ENCODE measurements at regions not wholly inside any gene's neighbourhood (a gene's known extent, or its start where the extent isn't known, plus 50 kb on each side); places are given as distances from the start of the nearest gene placed in this dataset.

DNA sequence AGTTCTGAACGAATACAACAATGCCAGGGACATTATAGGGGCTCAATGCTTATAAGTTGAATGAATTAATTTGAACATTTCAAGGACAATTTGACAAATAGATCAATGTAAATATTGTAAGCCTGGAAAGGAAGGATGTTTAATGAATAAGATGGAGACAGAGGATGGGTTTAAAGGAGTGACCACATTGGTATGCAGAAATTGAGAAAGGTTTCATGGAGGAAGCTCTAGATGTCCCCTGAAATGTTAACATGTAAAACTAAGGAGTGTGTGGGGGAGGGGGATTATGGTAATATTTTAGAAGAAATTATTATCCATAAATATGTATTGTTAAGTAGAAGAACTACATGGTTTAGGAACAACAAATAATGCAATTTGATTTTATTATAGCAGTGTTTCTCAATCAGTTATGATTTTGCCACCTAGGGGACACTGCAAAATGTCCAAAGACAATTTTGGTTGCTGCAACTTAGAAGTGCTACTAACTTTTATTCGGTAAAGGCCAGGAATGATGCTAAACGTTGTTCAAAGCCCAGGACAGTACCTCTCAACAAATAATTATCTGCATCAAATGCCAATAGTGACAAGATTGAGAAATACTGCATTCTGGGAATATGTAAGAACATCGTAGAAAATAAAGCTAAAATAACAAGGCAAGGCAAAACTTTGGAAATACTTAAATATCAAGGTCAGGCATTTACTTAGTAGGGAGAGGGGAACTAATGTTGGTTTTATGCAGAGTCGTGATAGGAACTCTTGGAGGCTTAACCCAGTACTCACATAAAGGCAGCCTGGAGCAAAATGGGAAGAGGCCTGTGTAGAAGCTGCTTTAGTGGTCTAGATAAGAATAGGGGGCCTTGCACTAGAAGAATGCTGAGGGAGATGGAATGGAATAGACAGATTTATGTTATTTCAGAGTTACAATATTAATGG lies 686.9 kb upstream of the CITED2 start:
- DNase-seq, result no peak

DNA sequence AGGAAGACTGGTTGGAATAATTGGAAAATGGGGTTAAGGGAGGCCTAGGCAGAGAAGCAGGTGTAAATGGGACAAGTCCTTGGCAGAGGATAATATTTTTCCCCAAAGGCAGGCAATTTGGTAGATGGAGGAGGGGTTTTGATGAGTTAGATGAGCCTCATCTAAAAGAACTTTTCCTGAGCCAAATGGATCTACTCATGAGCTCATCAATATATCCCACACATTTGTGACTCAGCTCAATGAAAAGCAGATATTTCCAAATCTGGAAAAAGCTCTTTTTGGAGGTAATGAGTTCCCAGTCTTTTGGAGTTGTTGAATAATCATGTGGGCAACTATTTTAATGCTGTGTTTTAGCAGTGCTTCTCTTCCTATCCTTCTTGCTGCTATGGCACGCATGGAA lies 685.5 kb upstream of the CITED2 start:
- no peak for DNase-seq

DNA sequence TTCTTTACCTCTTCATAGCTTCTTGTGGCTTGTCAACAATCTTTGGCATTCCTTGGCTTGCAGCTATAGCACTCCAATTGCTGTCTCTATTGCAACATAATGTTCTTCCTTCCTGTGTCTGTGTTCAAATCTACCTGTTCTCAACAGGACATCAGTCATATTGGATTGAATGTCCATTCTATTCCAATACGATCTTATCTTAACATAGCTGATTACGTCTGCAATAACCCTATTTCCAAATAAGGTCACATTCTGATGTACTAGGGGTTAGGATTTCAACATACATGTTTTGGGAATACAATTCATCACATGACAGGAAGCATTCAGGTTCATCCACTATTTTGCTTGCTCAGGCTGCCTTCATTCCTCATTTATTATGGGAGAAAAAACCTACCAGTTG lies 684.4 kb upstream of the CITED2 start:
- DNase-seq, result no peak

DNA sequence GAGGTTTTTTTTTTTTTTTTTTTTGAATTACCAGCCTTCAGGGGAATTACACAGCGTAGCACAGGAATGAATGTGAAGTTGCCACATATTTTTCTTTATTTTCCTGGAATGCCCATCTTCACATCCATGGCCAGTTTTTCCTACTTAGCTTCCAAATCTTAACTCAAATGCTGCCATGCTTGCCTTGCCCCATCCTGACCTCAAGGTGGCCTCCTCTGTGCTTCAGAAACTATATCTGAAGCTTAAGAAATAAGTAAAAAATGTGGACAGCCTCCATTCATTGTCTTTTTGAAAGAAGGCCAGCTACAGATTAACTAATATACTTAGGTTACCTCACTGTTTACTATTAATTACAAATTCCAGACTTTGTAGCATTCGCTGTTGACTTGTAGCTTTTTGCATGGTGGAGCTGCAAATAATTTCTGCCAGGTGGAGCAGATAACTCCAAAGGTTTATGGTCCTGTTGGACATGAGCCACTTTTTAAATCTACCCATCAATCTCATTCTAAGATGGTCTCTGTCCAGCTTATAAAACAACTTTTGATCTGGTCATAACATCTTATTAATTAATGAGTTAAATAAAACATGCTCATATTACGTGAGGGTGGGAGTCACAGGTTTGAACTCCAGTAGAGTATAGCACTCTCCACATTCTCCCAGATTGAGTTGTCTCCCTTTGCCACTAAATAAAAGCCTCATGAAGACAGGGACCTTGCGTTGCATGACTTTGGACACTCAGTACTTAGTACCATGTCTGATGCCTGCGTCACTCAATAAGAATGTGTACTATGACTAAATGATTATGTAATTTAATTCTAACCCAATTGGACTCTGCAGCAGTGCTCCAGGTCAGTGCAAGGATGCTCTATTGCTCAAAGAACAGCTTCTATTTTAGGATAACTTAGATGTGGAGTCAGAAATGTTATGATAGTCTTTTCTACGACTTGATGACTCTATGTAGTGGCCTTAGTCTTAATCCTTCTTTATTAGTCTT lies 678.6 kb upstream of the CITED2 start:
- no peak for DNase-seq

DNA sequence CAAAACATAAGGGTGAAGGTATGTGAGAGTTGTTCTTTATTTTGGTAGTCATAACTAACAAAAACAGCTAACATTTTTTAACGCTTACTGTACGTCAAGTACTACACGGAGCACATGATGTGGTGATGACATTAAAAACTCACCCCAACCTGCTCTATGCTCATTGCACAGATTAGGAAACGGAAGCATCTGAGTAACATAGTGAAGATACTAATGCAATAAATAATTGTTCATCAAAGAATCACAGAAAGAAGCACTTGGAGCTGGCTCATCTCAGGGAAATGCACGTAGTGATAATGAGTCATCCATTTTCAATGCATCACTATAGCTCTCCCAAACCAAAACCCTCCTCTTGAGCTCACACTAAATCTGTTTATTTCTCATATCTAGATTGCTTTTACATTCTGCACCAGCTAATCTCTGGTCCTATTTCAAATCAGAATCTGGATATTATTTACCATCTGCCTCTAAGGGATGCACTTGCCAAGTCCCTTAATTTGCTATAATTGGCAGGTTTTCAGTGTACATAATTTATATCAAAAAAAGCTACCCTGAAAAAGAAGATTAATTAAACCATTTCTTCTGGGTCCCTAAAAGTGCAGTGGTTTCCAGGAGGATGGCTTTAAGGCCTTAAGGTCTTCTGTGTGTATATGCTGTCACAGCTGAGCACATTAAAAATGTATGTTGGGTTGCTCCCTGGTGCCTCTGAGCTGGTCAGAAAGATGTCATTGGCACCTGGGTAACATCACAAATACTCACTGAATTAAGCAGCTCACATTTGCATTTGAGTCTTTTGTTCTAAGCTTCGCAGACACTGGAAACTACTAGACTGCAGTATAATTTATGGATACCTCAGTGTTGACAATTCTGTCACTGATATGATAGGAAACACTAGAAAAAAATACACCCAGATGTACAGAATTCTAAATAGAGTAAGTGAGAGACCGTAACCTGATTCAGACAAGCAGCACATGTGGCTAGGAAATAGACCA lies 677.4 kb upstream of the CITED2 start:
- DNase-seq, result no peak

DNA sequence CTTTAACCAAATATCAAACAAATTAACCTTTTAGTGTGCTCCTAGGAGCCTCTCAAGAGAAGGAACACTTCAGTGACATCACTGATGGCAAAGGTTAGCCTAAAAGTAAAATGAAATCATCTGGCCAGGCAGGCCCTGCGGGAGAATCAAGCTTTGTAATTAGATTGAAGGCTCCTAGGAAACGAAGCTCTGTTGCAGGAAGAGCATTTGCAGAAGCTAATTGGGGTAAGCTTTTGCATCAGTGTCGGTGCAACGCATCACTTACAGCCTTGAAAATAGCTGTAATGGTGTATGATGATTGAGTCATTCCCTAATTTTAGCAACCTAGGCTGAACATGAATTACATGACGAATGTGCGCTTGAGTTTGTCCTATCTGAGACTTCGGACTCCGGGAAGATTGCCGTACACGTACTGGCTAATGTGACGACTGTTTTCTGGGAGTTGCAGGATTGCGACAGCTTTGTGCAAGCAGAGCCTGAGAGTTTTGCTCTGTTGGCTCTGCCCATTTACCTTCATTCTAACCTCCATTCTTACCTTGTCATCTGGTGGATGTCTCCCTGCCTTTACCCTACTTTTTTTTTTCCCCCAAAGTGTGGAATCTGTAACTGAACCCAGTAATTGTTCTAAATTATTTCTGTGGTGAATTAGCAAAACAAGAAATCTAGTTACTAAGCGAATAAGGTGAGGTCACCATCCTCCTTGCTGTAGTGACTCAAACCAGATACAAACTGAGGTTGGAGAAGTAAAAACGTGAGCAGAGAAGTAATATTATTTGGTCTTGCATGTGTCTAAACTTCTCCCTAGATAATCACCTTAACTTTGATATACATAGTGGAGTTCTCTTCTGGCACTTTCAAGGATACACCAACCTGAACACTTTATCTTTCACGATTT lies 675.9 kb upstream of the CITED2 start:
- no peak for DNase-seq

DNA sequence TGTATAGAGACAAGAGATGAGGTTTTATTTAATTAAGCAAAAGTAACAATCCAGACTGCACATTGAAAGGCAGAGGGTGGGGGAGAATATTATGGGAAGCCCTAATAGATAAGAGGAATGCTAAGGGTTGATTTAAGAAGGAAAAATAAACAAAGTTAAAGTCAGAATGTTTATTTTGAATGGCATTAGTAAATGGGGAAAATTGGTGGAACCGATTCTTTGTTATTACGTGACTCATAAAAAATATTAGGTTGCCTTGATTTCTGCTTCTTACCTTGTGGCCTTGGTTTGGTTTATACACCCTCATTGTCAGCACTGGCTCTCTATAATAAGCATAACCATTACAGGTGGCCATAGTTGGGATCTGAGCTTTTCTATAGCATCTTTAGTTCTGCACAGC lies 674.8 kb upstream of the CITED2 start:
- no peak for DNase-seq

DNA sequence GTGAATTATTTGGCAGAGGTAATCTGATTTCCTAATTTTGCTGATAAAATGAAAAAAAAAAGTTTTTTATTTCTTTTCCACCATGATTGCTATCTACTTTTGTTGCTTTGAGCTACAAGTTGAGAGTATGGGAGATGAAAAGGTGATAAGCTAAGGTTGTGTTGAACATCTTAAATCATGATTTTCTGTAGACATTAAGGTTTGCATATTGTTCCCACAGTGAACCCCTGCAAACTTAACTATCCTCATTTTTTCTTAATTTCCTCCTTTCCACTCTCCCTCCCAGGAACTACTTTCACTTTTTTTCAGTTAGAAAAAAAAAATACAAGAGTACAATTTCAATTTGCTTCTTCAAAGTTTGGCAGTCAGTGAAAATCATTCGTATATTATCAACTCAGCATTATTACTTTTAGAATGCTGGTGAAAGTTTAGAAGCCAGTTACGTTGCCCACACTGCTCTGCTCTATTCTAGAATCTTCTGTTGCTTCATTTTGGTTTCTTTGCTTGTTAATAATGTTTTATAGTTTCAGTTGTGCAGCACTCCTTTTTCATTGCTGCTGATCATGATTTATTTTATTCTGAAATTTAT lies 673.8 kb upstream of the CITED2 start:
- no peak for DNase-seq

DNA sequence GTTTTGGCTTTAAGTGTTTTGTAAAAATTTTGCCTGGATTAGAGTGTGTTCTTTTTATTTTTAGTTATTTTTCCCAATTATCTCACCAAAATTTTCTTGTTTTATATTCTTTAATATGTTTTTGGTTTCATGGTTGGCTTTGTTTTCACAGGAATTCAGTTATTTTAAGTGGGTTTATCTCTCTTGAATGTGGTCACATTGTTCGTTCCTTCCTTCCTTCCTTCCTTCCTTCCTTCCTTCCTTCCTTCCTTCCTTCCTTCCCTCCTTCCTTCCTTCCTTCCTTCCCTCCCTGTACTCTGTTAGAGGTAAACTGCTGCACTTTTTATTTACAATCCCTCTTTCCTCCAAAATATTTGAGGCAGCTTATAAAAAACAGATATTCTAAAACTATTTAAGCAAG lies 672.9 kb upstream of the CITED2 start:
- DNase-seq, result no peak

DNA sequence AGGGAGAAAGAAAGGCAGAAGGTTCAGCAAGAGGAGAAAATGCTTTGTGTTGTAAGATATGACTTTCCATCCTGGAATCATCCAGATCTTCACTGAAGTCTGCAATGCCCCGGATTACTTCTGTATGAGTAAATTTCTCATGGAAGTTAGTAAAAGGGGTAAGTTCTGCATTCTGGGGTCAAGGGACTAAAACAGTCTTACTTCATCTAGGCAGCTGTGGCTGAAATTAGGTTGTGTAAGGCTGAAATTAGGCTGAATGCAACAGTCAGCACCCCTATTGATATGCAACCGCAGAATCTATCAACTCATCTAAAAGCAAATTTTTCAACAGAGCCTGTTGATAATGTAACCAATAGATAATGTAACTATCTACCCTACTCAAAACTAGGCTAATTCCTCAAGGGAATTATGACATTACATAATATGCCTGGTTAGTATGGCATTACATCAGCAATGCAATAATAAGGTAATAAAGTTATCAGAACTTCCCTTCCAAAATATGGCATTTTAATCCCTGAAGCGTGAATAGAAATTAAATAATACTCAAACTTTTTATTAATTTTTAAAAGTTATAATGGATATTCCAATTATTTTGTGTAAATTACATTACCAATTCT lies 671.7 kb upstream of the CITED2 start:
- no peak for DNase-seq

DNA sequence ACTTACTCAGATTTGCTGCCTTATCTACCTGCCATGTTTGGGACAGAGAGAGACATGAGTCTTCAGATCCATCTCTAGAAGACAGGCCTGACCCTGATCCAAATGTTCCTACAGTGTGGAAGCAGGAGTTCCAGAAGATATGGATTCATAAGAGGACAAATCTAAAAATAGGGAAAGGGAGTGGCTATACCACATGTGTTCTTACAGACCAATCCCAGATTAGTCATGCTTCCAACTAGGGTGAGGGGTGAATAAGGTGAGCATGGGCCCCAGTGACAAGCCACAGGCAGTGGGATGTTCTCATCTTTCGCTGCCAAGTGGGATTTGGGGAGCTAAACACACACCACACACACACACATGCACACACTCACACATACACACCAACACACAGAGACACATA lies 670.7 kb upstream of the CITED2 start:
- no peak for DNase-seq

DNA sequence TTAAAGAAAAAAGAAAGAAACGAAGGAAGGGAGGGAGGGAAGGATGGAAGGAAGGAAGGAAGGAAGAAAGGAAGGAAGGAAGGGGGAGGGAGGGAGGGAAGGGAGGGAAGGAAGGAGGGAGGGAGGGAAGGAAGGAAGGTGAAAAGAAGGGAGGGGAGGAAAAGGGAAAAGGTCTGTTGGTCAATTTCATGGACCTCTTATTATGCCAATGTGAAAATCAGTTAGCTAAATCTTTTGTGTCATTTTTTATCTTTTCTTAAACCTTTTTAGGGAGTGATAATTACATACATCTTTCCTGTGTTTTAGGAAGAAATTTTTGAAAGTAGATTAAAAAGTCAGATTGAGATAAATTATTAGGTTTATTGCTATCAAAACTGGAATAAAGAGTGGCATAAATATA lies 670.2 kb upstream of the CITED2 start:
- DNase-seq, result no peak

DNA sequence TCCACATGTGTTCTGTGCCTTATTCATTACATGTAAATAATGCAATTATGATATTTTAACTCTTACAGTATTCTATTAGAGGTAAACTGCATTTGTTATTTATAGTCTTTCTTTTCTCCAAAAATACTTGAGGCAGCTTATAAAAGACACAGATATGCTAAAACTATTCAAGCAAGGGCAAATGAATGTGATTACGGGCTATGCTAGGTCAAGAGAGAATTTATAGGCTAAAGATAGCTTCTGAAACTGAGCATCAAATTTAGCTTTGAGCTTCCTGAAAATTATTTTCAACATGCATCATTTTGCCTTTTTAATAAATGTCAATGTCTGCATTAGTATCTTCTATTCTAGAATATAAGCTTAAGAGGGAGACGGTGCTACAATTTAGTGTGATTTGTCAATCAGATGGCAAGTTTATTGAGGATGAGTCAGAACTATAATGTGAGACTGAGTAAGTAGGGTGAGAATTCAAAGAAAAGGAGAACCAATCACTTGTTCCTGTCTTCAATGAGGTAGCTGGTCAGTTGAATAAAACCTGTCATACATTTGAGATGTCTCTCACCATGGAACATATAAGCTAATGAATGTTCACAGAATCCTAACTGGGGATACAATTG lies 669.4 kb upstream of the CITED2 start:
- DNase-seq, result no peak

DNA sequence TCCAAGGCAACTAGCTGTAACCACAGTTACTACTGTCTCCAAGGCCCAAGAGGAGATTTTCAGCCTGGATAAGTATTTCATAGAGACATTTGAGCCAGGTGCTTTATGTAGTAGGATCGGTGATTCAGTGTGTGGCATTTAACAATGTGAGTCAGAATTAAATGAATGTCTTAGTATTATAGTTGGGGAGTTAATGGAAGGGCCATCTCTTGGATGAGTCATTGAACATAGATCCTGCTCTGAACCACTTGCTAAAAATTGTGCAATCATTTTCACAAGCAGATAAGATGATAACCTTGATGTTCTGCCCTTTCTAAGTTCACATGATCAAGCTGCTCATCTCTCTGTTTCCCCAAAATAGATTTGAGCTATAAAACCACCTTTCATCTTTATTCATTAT lies 668.9 kb upstream of the CITED2 start:
- DNase-seq, result no peak

DNA sequence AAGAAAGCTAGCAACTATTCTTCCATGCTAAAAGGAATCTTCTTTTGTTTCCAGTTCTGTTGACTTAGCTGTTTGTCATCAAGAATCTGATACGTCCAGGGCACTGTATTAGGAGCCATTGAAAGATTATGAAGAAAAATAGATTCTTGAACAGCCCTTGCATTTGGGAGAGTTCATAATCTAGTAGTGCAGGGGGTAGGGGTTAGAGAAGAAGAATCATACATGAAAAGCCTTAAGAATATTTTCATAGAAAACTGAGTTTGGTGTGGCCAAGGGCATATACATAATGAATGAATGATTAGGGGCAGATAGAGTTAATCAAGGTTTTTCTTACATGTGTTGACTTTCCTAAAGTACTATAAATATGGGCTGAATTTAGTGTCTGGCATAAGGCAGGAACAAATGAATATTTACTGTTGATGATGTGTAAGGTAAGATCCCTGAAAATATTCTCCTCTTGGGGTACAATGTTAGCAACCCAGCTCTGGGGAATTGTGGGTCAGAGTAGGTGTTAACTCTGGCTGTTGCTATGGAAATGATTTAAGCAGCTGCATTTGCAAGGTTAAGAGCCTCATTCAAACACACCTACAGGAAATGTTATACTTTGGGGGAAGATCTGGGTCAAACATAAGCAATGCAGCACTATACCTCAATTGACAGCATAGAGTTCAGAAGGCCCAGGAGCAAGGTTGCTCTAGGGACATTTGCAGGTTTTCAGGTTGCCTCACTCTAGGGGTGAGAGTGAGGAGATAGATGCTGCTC lies 667.3 kb upstream of the CITED2 start:
- DNase-seq, result no peak

DNA sequence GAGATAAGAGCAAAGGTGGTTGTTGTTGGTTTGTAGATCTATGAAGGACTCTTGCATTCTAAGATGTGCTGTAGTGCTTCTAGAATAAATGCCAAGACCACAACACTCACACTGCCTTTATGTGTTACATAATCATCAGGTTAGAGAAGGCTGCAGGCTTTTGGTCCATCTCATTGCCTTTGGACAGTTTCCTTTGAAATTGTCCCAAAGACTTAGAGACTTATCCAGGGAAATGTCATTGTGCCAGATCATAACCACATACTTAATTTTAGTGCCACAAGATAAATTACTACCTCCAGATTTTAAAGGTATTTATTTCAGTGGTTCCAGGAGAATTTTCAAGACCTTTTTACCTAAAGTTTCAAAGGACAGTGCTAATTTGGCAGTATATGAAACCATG lies 666.6 kb upstream of the CITED2 start:
- no peak for DNase-seq

DNA sequence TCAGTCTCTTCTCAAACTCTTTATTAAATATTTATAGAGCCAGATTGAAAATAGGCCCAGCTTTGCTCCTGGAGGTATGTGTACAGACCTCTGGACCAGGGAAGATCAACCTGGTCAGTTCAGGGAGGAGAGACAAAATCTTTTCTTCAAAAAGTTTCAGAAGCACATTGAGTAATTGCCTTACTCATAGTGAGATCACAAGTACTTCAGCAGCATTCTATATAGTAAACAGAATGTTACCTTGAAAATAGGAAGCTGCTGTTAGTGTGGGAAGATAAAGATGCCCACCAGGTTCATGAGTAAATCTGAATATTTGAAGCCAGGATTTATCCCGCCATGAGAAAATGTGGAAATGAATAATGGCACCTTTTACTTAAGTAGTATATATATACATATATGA lies 665.9 kb upstream of the CITED2 start:
- DNase-seq, result no peak

DNA sequence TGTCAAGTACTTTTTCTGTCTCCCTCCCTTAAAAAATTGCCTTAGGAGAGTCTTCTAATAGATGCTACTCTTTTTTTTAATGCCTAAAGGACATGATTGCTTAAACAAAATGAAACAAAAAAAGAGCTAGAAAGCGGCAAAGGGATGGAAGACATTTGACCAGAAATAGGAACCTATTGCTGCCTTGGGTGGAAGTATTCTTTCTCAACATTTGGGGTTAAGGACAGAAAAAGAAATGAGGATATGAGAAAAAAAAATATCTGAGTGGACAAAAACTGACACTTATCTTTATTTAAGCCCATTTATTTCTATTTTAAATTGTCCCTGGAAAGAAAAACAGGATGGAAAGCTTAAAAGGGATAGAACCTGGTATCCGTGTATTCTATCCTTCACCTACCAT lies 664.9 kb upstream of the CITED2 start:
- DNase-seq, result no peak

DNA sequence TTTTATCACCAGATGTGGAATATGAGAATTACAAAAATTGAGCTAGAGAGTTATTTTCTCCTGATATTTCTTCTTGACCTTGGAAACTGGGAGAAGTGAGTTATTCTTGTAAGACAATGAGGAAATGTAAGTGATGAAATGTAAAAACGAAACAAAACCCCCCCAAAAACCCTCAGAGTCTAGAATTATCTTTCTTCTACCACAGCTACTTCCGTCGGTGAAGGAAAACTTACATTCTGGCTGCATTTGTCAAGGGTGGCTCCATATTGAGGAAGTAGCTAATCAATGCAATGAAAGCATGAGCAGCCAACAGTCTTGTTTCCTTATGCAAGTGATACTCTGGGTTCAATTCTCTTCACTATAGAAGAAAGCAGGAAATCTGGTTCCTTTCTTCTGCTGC lies 661.7 kb upstream of the CITED2 start:
- no peak for DNase-seq
